GM21390 (cell line): ENCODE measurements at regions not wholly inside any gene's neighbourhood (a gene's known extent, or its start where the extent isn't known, plus 50 kb on each side); places are given as distances from the start of the nearest gene placed in this dataset.
"Not testable (repeated sequence)": the region's sequence is repeated elsewhere in the genome, so short reads cannot be mapped to it uniquely, and the experiment has no call there.

Source experiments
- ATAC-seq: cut with Tn5 transposase; IDR thresholded peaks from one replicate; pipeline ENCODE4 v1.9.1; 2021; ENCODE audit not compliant: unreplicated experiment

DNA sequence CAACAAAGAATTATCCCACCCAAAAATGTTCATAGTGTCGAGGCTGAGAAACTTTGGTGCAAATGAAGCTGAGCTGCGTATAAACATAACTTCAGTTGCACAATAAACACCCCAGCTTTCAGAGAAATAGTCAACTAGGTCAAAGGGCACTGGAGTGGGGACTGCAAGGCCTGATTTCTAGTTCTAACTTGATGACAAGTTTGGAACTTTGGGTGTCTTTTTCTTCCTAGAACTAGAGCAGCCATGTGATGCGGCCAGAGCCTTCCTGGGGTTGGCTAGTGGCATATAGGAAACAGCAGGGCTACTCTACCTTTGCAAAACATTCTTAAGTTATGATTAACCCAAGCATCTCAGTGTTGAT is 298.4 kb upstream of the AMIGO2 start:
- ATAC-seq: no peak

DNA sequence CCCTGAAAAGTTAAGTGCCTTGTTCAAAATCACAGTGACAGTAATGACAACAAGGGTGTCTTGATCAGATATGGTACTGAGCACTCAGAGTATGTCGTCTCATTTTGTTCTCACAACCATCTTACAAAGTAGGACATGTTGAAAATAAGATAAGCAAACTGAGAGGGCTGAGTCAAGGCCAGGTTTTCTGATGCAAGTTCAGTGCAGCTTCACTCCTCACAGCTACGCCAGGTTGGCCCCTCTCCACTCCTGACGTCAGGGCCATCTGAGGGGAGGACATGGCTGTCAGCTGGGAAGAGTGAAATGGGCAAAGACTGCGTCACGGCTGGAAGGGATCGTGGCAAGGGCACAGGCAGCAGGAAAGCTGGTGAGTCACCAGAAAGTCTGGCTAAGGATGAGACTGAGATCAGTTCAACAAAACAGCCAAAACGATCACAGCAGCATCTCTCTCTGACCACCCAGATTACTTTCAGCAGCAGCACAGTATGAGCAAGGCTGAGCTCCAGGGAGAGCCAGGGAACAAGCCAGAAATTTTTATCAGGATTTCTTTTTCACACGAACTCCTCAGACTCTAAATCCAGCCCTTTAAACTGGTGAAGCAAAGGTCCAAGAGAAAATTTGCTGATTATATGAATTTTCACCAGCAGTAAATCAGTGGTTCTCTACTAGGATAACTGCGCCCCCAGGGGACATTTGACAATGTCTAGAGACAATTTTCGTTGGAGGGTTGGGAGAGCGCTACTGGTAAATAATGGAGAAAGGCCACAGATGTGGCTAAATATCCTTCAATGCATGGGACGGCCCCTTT is 297.9 kb upstream of the AMIGO2 start:
- ATAC-seq: no peak

DNA sequence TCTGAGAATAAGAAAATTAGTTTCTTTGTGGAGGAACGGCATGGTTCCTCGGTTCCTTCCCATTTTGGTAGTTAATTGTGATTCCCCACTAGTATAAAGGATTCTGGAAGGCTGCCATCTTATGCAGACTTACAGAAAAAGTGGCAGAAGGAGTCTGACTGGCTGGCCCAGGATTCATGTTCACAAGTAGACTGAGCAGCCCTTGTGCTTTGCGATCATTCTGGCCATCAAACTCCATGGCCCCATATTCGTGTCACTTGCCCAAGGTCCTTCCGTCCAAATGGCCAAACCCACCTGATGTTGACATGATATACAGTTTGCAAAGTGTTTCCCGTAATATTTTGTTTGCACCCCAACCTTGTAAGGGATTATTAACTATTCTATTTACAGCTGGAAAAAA is 297.2 kb upstream of the AMIGO2 start:
- no peak for ATAC-seq

DNA sequence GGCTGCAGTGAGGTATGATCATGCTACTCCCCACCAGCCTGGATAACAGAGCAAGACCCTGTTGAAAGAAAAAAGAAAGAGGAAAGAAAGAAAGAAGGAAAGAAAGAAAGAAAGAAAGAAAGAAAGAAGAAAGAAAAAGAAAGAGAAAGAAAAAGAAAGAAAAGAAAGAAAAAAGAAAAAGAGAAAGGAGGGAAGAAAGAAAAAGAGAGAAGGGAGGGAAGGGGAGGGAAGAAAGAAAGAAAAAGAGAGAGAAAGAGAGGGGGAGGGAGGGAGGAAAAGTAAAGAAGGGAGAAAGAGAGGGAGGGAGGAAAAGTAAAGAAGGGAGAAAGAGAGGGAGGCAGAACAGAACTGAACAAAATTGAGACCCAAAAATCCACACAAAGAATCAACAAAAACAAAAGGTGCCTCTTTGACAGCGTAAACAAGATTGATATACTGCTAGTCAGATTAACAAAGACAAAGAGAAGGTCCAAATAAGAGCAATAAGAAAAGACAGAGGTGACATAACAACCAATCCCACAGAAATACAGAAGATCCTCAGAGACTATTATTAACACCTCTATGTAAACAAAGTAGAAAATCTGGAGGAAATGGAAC is 293.9 kb upstream of the AMIGO2 start:
- ATAC-seq: no peak

DNA sequence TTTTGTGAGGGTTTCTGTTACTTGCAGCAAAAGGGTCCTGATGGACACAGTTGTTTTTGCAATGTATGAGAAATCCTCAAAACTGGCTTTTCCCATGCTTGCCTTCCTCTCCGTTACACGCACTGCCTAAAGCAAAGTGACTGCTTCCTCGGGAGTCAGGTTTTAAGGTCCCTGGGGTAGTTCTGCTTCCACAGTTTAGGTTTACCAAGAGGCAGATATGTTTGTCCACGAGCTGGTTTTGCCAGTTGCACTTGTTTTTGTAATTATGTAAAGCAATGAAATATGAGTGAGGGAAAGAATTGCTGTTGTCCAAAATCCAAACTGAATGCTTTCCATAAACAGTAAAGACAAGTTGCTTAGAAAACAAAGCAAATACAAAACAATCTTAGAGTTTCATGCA is 290.7 kb upstream of the AMIGO2 start:
- ATAC-seq: no peak

DNA sequence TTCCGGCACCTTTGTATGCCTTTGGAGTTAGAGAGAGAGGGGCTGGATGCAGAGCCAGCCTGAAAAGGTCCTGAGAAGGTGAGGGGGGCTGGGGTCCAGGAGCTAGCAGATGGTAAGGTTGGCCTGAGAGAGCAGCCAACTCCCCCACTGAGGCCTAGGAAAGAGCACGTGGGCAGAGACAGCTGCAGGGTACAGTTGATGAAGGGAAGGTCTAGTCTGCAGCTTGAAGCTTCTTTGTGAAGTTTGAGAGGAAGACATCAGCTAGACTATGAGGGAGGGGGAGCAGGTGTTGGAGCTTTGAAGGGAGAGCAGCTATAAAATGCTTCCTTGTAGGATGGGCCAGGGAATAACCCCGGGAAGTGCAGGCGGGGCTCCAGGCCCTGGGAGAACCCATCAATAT is 289.3 kb upstream of the AMIGO2 start:
- ATAC-seq: no peak

DNA sequence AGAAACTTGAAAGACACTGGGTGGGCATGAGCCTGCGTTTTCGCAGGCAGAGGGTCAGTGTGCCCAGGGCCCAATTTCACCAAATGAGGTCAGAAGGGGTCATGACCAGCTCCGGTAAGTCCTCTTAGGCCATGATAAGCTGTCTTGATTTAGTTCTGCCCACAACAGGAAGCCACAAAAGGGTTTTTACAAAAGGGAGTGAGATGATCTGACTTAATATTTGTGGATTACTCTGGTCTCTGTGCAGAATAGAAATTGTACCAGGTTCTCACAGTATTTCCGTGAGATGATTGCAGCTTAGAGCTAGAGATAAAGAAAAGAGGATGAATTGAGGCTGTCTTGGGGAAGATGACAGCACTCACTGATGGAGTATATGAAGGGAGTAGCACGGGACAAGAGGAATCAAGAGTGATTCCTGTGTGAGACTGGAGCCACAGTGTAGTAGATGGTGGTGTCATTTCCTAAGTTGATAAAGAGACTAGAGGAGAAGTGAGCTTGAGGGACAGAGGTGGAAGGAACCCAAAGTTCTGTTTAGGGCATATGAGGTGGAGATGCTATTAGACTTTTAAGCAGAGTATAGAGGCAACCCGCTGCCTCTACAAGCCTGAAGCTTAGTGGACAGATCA is 288.3 kb upstream of the AMIGO2 start:
- ATAC-seq: no peak

DNA sequence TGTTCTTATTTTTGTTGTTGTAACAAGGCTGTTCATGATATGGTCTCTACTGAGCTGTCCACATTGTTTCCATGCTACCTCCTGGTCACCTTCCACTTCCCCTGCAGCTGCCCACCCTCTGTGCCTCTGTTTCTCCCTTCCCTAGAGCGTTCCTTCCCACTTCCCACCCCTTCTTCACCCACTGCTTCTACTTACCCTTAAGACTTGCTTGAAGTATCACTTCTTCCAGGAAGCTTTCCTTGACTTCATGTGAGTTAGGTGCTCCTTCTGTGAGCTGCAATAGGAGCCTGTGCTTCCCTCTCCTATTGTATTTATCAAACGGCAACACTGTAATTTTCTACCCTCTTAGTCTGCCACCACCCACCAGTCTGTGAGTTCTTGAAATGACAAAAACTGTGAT is 286.8 kb upstream of the AMIGO2 start:
- no peak for ATAC-seq

DNA sequence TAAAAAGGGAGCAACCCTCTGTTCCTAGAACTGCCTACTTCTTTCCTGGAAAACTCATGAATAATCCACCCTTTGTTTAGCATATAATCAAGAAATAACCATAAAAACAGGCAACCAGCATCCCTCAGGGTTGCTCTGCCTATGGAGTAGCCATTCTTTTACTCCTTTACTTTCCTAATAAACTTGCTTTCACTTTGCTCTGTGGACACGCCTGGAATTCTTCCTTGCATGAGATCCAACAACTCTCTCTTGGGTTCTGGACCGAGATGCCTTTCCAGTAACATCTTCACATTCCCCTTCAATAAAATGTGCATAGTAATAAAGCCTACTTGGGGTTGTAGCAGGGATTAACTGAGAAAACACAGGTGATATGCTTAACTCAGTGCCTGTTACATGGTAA is 286.4 kb upstream of the AMIGO2 start:
- no peak for ATAC-seq

DNA sequence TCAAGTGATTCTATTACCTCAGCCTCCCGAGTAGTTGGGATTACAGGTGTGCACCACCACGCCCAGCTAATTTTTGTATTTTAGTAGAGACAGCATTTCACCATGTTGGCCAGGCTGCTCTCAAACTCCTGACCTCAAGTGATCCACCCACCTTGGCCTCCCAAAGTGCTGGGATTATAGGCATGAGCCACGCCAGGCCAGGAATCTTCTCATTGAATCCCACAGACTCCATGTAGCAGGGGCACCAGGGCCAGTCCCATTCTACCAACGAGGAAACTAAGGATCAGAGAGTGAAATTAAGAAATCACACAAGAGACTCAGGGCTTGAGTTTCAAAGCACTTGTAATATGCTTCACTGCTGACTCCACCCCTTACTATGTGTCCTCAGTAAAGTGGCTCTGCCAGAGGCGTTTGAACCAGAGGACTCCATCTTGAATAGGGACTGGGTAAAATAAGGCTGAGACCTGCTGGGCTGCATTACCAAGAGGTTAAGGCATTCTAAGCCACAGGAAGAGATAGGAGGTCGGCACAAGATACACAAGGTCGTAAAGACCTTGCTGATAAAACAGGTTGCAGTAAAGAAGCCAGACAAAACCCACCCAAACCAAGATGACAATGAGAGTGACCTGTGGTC is 285.8 kb upstream of the AMIGO2 start:
- ATAC-seq: not testable (repeated sequence)

DNA sequence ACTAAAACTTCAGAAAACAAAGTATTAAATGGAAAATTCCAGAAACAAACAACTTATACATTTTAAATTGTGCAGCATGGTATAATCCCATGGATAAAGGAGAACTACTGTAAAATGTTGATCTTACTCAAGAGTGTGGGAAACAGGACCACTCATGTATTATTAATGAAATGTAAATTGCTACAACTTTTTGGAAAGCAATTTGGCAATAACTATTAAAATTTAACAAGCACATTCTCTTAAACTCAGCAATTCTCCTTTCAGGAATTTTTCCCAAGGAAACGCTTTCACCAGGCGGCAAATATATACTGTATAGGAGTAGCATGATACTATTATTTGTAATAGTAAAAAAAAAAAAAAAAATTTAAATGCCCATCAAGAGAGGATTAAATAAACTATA is 284.5 kb upstream of the AMIGO2 start:
- ATAC-seq: no peak

DNA sequence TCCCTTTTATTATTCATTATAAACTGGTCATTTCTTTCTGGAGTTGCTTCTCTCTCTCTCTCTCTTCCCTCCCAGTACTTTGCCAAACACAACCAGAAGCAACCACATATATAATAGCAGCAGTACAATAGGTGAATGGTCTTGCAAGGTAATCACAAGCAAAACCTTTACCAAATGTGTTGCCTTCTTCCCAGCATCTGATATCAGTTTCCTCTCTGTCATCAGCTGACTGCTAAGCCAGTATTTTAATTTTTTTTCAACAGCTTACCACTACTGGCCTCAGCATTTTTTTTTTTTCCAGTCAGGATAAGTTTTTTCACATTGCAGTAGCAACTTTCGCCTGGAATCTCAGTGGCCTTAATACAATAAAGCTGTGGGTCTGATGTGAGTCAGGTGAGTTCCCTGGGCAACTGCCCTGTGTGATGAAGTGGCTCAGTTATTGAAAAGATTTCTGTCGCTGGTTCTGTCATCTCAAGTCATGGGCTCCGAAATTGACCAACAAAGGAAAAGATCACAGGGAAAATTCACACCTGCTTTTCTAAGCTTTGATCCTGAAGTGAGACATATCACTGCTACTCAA is 282.5 kb upstream of the AMIGO2 start:
- no peak for ATAC-seq

DNA sequence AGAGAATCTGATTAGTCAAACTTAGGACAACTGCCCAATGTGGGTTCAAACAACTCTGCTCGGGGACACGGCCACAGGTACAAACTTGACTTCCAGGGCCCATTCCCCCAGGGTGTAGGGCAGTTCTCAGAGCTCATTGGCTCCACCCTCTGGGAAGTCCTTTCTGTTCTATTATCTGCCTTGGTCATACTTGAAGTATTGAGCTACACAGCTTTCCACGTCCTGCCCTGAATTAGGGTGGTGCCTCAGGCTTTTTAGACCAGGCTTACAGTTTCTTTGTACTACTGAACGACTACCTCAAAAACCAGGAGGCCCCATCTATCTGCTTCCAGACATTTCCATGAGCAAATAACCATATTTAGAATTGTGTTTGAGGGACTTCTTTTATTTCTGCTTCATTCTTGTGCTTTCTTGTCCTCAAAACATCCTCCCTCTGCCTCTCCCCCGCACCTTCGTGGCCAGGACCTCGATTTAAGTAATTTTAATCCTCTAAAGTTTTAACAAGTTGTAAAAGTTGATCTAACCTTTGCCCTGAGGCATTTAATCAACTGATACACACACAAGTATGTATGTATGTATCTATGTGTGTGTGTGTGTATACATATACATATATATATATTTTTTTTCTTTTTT is 281.7 kb upstream of the AMIGO2 start:
- peak; percentile 79 for ATAC-seq

DNA sequence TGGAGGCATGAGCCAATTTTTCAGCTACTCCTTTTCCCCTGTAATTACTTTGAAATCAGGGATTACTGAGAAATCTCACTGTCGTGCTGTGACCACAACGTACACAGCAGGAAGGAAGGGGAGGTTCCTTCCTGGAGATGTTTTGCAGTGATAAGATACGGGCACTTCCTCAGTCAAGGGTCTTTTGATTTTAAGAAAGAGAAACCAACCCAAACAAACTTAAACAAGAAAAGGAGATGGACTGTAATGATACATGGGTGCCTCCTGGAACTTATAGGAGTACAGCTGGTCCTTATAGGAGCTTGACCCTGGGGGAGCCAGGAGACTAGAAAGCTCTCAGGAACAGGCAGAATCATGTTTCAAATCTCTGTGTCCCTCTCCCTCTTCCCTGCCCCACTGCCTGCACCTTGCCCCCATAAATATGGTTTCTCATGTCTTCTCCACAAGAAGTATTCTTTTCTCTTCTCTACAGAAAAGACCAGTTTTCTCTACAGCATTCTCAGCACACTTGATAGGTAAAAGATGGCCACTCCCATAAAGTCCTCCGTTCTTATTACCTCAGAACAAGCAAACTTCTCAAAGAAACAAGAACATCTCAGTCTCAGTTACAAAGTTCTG is 281.1 kb upstream of the AMIGO2 start:
- peak; percentile 14 for ATAC-seq

DNA sequence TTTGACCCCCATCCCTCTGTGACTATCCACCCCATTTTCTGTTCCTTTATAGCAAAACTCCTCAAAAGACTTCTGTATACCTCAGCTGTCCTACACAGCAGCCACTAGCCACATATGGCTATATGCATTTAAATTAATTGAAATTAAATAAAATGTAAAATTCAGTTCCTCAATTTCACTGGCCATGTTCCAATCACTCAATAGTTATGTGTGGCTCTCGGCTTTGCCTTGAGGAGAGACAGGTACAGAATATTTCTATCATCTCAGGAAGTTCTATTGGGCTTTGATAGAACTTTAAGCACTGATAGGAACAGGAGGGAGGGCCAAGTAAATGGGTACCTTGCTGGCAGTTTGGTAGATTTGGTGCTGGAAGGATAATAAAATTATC is 280.3 kb upstream of the AMIGO2 start:
- ATAC-seq: no peak

DNA sequence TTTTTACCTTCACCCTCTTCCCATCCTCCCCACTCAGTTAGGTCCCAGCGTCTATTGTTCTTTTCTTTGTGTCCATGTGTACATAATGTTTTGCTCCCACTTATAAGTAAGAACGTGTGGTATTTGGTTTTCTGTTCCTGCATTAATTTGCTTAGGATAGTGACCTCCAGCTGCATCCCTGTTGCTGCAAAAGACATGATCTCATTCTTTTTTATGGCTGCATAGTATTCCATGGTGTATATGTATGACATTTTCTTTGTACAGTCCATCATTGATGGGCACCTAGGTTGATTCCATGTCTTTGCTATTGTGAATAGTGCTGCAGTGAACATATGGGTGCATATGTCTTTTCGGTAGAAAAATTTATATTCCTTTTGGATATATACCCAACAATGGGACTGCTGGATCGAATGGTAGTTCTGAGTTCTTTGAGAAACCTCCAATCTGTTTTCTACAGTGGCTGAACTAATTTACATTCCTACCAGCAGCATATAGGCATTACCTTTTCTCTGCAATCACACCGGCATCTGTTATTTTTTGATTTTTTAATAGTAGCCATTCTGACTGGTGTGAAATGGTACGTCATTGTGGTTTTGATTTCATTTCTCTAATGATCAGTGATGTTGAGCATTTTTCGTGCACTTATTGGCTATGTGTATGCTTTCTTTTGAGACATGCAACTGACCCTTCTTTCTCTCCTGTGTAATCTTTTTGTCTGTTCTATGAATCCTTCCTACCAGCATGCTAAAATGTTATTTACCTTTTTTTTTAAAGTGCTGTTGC is 279.7 kb upstream of the AMIGO2 start:
- no peak for ATAC-seq

DNA sequence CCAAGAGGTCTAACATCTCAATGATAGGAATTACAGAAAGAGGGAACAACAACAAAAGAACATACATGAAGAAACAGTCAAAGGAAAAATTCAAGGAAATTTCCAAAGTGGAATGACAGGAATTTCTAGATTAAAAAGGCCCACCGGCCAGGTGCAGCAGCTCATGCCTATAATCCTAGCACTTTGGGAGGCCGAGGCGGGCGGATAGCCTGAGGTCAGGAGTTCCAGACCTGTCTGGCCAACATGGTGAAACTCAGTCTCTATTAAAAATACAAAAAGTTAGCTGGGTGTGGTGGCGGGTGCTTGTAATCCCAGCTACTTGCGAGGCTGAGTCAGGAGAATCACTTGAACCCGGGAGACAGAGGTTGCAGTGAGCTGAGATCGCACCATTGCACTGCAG is 277.2 kb upstream of the AMIGO2 start:
- ATAC-seq: not testable (repeated sequence)

DNA sequence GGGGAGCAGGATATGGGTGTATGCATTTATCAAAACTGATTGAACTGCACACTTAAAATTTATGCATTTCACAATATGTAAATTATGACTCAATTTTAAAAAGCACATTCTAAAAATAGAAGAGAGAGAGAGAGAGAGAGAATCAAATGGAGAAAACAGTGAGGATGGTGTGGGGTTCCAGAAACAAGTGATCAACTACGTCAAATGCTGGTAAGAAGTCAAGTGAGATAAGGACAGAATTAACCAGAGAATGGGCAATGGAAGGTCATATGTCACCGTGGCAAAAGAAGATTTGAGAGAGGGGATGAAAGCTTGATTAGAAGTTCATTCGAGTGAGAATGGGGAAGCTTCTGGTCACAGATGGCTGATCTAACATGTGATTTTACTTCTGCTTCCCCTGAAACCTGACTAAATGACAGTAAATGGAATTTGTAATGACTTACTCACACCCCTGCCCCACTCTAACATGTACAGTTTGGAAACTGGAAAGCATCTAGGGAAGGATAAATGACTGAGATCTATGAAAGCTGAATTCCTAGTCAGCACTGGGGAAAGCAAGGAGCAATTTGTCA is 276.5 kb upstream of the AMIGO2 start:
- ATAC-seq: peak; percentile 79

DNA sequence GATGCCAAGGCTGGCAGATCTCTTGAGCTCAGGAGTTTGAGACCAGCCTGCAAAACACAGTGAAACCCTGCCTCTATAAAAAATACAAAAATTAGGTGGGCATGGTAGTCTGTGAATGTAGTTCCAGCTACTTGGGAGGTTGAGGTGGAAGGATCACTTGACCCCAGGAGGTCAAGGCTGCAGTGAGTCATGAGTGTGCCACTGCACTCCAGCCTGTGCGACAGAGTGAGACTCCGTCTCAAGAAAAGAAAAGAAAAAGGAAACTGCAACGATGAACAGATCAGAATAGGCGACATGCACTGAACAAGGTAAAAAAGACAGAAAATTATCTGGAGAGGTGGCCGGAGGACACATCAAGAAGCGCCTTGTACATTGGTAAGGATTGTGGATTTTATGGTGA is 273.7 kb upstream of the AMIGO2 start:
- ATAC-seq: no peak

DNA sequence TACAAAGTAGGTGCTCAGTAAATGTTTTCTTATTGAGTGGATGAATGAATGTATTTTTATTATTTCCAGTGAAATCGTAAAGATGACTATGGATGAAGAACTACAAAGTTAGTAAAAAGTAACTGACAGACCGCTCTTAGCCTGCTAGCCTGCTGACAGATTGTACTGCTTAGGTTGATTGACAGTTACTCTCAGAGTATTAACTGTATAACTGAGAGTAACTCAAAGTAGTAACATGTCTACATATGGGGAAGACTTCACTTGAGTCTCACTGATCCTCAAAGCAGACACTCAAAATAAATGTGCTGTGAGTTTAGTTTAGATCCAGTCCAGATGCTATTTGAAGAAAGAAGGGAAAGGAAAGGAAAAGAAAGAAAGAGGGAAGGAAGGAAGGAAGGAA is 272.3 kb upstream of the AMIGO2 start:
- ATAC-seq: no peak
